HG03439 (cell line): ENCODE measurements at regions not wholly inside any gene's neighbourhood (a gene's known extent, or its start where the extent isn't known, plus 50 kb on each side); places are given as distances from the start of the nearest gene placed in this dataset.
"Not testable (repeated sequence)": the region's sequence is repeated elsewhere in the genome, so short reads cannot be mapped to it uniquely, and the experiment has no call there.

Experiments used
- ATAC-seq: cut with Tn5 transposase; IDR thresholded peaks from one replicate; pipeline ENCODE4 v1.9.1; 2021; ENCODE audit warnings: mild to moderate bottlenecking, moderate library complexity; ENCODE audit not compliant: unreplicated experiment

GRCh38 chr14:83838226-83838625 is 1691.7 kb upstream of the FLRT2 start:
- no peak for ATAC-seq

DNA sequence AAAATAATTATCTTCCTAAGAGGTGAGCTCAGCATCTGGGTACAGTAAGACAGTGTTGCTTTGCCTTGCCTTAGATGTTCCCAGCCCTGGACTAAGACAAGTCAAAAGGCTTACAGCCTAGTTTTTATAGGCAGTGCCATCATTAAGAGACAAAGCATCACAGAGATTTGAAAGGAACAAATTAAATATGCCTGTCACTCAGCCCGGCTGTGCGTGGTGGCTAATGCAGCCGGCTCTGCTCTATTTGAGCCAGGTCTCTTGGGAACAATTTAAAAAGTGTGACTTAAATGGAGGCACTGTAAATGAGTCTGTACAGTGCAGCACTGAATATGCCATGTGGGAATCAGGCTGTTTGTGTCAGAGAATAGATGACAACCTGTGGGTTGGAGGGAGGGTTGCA is 1687.4 kb upstream of the FLRT2 start:
- no peak for ATAC-seq

GRCh38 chr14:83847102-83847501 is 1682.8 kb upstream of the FLRT2 start:
- ATAC-seq = no peak

- ATAC-seq = no peak
Measured at GRCh38 chr14:83850092-83850491, 1679.9 kb upstream of the FLRT2 start.

- ATAC-seq = no peak
Measured at GRCh38 chr14:83856334-83856733, 1673.6 kb upstream of the FLRT2 start.

GRCh38 chr14:83860631-83861155 is 1669.3 kb upstream of the FLRT2 start:
- no peak for ATAC-seq

- no peak for ATAC-seq
Measured at GRCh38 chr14:83863042-83863774, 1666.7 kb upstream of the FLRT2 start.

GRCh38 chr14:83864106-83864505 is 1665.8 kb upstream of the FLRT2 start:
- ATAC-seq = no peak

GRCh38 chr14:83867566-83868225 is 1662.2 kb upstream of the FLRT2 start:
- no peak for ATAC-seq

DNA sequence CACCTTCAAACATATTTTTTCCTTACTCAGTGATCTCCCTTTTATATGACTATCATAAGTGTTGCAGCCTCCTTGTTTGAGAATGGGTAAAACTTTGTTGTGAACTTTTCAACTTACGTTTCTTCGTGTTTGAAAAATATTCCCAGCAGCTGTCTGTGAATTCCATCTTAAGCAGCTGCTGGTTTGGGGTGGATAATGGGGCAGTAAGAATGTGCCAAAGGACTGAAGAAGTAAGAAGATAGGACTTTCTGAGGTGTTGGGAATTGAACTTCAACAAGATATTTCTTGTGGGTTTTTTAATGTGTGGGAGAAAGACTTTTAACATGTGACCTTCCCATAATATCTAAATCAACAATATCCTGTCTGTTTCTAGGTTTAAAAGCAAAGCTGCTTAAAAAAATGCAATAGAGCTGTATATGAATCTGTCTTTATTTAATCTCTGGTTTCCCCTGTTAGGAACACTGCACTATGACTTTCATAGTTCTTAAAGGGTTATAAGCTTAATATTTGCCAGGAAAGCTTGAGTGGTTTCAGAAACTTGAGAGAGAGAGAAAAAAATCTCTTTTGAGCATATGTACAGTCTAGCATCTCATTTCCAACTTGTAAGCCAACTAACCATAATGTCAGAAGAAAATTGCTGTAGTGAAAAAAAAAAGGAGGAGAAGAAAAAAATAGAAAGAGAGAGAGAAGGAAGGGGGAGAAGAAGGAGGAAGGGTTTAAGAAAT is 1659.2 kb upstream of the FLRT2 start:
- no peak for ATAC-seq

DNA sequence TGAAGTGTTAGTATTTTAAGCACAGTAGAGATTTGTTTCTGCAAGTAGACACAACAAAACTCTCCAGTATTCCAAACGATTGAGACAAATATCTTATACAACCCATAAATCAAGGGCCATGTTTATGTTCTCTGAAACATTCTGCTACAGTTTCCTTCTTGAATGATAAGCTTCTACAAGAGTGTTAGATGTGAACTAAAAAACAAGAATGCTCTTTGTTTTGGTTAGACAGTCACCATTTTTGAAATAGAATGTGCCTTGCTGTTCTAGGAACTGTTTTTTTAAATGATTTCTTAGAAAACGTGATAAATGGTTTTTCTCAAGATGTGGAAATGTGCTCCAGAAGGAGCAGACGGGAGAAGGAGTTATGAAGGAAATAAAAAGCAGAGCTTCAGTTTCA is 1656.3 kb upstream of the FLRT2 start:
- ATAC-seq = no peak

- no peak for ATAC-seq
Measured at GRCh38 chr14:83874662-83875061, 1655.3 kb upstream of the FLRT2 start.

GRCh38 chr14:83883732-83884131 is 1646.2 kb upstream of the FLRT2 start:
- ATAC-seq = no peak

- no peak for ATAC-seq
Measured at GRCh38 chr14:83885837-83886293, 1644.1 kb upstream of the FLRT2 start.

DNA sequence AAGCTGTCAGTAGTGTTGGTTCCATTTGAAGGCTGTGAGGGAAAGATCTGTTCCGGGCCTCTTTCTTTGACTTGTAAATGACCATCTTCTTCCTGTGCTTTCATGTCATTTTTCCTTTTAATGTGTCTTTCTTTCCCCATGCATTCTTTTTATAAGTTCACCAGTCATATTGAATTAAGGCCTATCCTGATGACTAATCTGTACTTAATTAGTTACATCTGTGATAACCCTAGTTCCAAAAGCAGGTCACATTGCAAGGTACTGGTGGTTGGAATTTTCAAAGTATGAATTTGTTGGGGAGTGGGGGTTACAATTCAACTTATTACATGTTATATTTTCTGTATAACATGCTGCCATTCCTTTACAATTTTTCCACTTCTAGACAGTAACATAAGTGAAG is 1642.1 kb upstream of the FLRT2 start:
- no peak for ATAC-seq

GRCh38 chr14:83893447-83893846 is 1636.5 kb upstream of the FLRT2 start:
- ATAC-seq = no peak

- ATAC-seq = no peak
Measured at GRCh38 chr14:83894568-83894967, 1635.4 kb upstream of the FLRT2 start.

DNA sequence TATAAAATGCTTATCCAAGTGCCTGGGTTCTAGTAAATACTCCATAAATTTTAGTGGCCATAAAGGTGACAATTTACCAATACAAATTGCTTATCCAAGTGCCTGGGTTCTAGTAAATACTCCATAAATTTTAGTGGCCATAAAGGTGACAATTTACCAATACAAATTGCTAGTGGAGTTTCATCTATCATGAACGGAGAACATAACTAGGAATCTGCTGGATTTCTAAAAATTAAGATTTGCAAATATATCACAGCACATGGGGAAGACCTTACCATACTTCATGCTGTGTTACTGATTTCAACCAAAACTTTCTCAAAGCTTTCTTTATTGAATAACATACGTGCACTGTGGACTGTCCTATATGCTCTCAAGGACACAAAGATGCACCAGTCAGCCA is 1631.4 kb upstream of the FLRT2 start:
- not testable (repeated sequence) for ATAC-seq

DNA sequence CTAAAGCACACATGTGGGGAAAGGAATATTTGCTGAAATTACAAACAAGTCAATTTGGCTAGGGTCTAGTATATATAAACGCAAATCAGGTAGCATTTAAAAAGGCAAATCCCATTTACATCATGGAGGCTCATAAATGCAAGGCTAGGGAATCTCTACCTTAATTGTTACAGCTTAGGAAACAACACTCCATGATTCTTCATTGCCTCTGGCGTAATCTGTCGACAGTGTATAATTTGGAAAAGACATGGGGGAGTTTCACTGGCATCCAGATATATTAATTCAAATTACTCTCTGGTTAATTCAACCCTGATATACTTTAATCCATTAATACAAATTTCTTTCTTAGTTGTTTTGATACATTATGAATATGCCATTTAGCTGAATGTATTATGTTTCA is 1630.2 kb upstream of the FLRT2 start:
- ATAC-seq = no peak

- ATAC-seq = no peak
Measured at GRCh38 chr14:83905157-83905556, 1624.8 kb upstream of the FLRT2 start.

DNA sequence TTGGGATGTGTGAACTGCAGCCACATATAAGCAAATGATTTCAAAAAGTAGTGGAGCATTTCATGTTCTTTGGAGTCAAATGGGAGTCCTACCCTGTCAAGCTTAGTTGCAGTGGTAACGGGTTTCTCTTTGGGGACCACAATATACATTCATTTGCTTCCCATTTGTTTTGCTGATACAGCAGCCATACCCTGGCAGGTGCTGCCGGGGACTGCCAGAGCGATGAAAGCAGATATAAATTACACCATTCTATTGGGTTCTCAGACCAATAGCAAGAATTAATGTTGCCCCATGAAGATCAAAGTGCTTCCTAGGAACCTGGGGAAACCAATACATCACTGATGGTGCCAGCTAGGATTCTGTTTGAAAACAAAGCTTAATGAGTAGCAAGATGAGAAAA is 1621.5 kb upstream of the FLRT2 start:
- no peak for ATAC-seq

GRCh38 chr14:83909507-83909906 is 1620.4 kb upstream of the FLRT2 start:
- ATAC-seq = no peak
